ENCODE measurements at regions not wholly inside any gene's neighbourhood (a gene's known extent, or its start where the extent isn't known, plus 50 kb on each side); places are given as distances from the start of the nearest gene placed in this dataset.

DNA sequence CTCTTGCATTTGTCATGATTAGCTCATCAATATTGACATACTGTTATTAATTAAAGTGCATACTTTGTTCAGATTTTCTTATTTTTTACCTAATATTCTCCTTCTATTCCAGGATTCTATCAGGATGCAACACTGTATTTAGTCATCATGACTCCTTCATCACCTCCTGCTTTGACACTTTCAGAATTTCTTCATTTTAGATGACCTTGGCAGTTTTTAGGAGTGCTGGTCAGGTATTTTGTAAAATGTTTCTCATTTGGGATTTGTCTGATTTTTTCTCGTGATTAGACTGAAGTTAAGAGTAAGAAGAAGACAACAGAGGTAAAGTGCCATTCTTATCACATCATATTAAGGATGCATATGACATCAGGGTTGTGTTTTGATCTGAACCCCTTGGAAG is 167.0 kb upstream of the FOXG1 start:
- TF ChIP-seq, protein P1, sequence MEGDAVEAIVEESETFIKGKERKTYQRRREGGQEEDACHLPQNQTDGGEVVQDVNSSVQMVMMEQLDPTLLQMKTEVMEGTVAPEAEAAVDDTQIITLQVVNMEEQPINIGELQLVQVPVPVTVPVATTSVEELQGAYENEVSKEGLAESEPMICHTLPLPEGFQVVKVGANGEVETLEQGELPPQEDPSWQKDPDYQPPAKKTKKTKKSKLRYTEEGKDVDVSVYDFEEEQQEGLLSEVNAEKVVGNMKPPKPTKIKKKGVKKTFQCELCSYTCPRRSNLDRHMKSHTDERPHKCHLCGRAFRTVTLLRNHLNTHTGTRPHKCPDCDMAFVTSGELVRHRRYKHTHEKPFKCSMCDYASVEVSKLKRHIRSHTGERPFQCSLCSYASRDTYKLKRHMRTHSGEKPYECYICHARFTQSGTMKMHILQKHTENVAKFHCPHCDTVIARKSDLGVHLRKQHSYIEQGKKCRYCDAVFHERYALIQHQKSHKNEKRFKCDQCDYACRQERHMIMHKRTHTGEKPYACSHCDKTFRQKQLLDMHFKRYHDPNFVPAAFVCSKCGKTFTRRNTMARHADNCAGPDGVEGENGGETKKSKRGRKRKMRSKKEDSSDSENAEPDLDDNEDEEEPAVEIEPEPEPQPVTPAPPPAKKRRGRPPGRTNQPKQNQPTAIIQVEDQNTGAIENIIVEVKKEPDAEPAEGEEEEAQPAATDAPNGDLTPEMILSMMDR (IDR thresholded peaks at IDR 0.05) = no peak
- no peak for TF ChIP-seq TCF7L2 (IDR thresholded peaks at IDR 0.05; ENCODE audit: low read depth, low read length)
- TF ChIP-seq POLR2AphosphoS5 (IDR thresholded peaks at IDR 0.05; ENCODE audit: low read depth, low read length) = no peak
- TF ChIP-seq, protein P2, sequence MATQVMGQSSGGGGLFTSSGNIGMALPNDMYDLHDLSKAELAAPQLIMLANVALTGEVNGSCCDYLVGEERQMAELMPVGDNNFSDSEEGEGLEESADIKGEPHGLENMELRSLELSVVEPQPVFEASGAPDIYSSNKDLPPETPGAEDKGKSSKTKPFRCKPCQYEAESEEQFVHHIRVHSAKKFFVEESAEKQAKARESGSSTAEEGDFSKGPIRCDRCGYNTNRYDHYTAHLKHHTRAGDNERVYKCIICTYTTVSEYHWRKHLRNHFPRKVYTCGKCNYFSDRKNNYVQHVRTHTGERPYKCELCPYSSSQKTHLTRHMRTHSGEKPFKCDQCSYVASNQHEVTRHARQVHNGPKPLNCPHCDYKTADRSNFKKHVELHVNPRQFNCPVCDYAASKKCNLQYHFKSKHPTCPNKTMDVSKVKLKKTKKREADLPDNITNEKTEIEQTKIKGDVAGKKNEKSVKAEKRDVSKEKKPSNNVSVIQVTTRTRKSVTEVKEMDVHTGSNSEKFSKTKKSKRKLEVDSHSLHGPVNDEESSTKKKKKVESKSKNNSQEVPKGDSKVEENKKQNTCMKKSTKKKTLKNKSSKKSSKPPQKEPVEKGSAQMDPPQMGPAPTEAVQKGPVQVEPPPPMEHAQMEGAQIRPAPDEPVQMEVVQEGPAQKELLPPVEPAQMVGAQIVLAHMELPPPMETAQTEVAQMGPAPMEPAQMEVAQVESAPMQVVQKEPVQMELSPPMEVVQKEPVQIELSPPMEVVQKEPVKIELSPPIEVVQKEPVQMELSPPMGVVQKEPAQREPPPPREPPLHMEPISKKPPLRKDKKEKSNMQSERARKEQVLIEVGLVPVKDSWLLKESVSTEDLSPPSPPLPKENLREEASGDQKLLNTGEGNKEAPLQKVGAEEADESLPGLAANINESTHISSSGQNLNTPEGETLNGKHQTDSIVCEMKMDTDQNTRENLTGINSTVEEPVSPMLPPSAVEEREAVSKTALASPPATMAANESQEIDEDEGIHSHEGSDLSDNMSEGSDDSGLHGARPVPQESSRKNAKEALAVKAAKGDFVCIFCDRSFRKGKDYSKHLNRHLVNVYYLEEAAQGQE (IDR thresholded peaks at IDR 0.05; ENCODE audit: insufficient read depth in 1 of 2, low read depth in 2 of 2, low read length in 1 of 2) = no peak
- no peak for TF ChIP-seq SIN3A (IDR thresholded peaks at IDR 0.05; ENCODE audit: borderline replicate concordance, insufficient read depth, low read depth, low read length)
- in situ Hi-C loops (cut with HindIII; ENCODE audit: low pct_unique_long_range_greater_than_20kb, low sequenced_read_pairs) = no loop called here
- no TSS peak for BruUV-seq (replicated peaks)
- H3K4me1 ChIP-seq (ENCODE audit: control insufficient read depth, insufficient read depth, low read length) = no peaks in the 10 kb centered on the region
- ChIA-PET CTCF (no interaction called here), POLR2A (no interaction called here)
- no peak overlapping the region for H3K27ac ChIP-seq (ENCODE audit: low read length)
- H3K27me3 ChIP-seq (ENCODE audit: control insufficient read depth, insufficient read depth, low read length) = no peaks in the 10 kb centered on the region
- ATAC-seq (no peak), DNase-seq (ENCODE audit: low read depth, low spot score) (no peak)
- H3K36me3 ChIP-seq (ENCODE audit: control insufficient read depth, insufficient read depth, low read length) = no peaks in the 10 kb centered on the region
- no peak overlapping the region for H3K4me3 ChIP-seq (ENCODE audit: low read depth in 2 of 2, low read length in 2 of 2)
- no peaks in the 10 kb centered on the region for H3K9me3 ChIP-seq (ENCODE audit: control insufficient read depth, insufficient read depth, low read depth, low read length)
- intact Hi-C loops (cut with micrococcal nuclease; ENCODE audit: unreplicated experiment) = loop anchor here (10.0 kb wide), 1 partner anchor 215 kb away; no protein-coding TSS in a partner anchor

DNA sequence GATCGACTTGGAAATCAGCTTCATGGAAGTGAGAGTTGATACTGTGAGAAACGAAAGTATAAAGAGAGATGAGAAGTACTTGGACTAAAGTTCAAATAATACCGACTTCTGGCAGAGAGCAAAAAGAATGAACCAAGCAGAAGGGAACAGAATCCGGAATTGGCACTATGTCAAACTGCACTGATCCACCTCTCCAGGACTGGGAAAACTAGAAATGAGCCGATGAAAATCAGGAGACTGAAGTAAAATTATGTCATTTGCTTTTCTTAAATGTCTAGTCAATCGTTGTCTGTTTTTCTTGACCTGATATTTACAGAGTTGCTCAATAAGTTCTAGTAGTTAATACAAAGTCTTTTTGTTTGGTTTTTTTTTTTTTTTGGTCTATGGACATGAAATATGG is 163.0 kb upstream of the FOXG1 start:
- BruUV-seq (replicated peaks) = no TSS peak
- no peaks in the 10 kb centered on the region for H3K36me3 ChIP-seq (ENCODE audit: control insufficient read depth, insufficient read depth, low read length)
- intact Hi-C loops (cut with micrococcal nuclease; ENCODE audit: unreplicated experiment) = loop anchor here (10.0 kb wide), 1 partner anchor 219 kb away; no protein-coding TSS in a partner anchor
- H3K27me3 ChIP-seq (ENCODE audit: control insufficient read depth, insufficient read depth, low read length) = no peaks in the 10 kb centered on the region
- DNase-seq (ENCODE audit: low read depth, low spot score) (no peak), ATAC-seq (no peak)
- H3K4me3 ChIP-seq (ENCODE audit: low read depth in 2 of 2, low read length in 2 of 2) = no peak overlapping the region
- no peaks in the 10 kb centered on the region for H3K9me3 ChIP-seq (ENCODE audit: control insufficient read depth, insufficient read depth, low read depth, low read length)
- TF ChIP-seq POLR2AphosphoS5 (IDR thresholded peaks at IDR 0.05; ENCODE audit: low read depth, low read length) (no peak), TCF7L2 (IDR thresholded peaks at IDR 0.05; ENCODE audit: low read depth, low read length) (no peak), SIN3A (IDR thresholded peaks at IDR 0.05; ENCODE audit: borderline replicate concordance, insufficient read depth, low read depth, low read length) (no peak)
- TF ChIP-seq, protein P2 (IDR thresholded peaks at IDR 0.05; ENCODE audit: insufficient read depth in 1 of 2, low read depth in 2 of 2, low read length in 1 of 2) = no peak
- TF ChIP-seq, protein P1 (IDR thresholded peaks at IDR 0.05) = no peak
- no peak overlapping the region; the same call in 1 of the 2 replicates for H3K27ac ChIP-seq (ENCODE audit: low read length)
- in situ Hi-C loops (cut with HindIII; ENCODE audit: low pct_unique_long_range_greater_than_20kb, low sequenced_read_pairs) = no loop called here
- H3K4me1 ChIP-seq (ENCODE audit: control insufficient read depth, insufficient read depth, low read length) = no peaks in the 10 kb centered on the region
- POLR2A ChIA-PET = no interaction called here
- CTCF ChIA-PET = no interaction called here
